H1 (cell line): ENCODE measurements at regions not wholly inside any gene's neighbourhood (a gene's known extent, or its start where the extent isn't known, plus 50 kb on each side); places are given as distances from the start of the nearest gene placed in this dataset.

Experiments used
- CTCF ChIA-PET: fragments of 300-600 bp; sonication (Branson Sonifier 250); formaldehyde crosslinking; loops from one replicate; lab custom pipeline; 2021; ENCODE audit not compliant: partially characterized antibody; lab: Charles Lee
- POLR2A ChIA-PET: fragments of 300-600 bp; sonication (Branson Sonifier 250); formaldehyde crosslinking; loops from one replicate; lab custom pipeline; 2021; ENCODE audit warnings: inconsistent platforms; ENCODE audit not compliant: partially characterized antibody; lab: Charles Lee
- DNase-seq, 2 experiments: peaks; one replicate each; pipeline versions ENCODE4 v3.0.0 to v3.0.0-alpha.2; 2010 to 2022; ENCODE audit warnings: low spot score in 2 of 2, low read depth in 1 of 2, mixed read lengths in 1 of 2
- FAIRE-seq: peaks from 2 replicates; lab custom pipeline; 2011; peaks lifted over from hg19 to GRCh38; lab: Jason Lieb, UNC
- H2AFZ ChIP-seq: 2 replicates; pipeline ENCODE4 v1.8.1; 2012; ENCODE audit warnings: low read length, inconsistent platforms
- H2AK5ac ChIP-seq: 2 replicates; pipeline ENCODE4 v1.6.1; 2013; ENCODE audit warnings: low read depth, low read length
- H2BK120ac ChIP-seq: replicated peaks from 2 replicates; pipeline ENCODE3; 2013; ENCODE audit warnings: low read depth, low read length, inconsistent platforms
- H2BK12ac ChIP-seq: 2 replicates; pipeline ENCODE4 v1.6.1; 2013; ENCODE audit warnings: low read depth, low read length
- H2BK15ac ChIP-seq: 2 replicates; pipeline ENCODE4 v1.6.1; 2013; ENCODE audit warnings: low read length
- H2BK20ac ChIP-seq: 2 replicates; pipeline ENCODE4 v1.6.1; 2013; ENCODE audit warnings: low read length
- H2BK5ac ChIP-seq: 2 replicates; pipeline ENCODE4 v1.6.1; 2013; ENCODE audit warnings: low read depth, low read length
- H3K14ac ChIP-seq: 2 replicates; pipeline ENCODE4 v1.6.1; 2013; ENCODE audit warnings: inconsistent platforms; ENCODE audit not compliant: insufficient read length
- H3K18ac ChIP-seq: 2 replicates; pipeline ENCODE4 v1.6.1; 2013; ENCODE audit warnings: low read length; ENCODE audit errors: extremely low read depth
- H3K23ac ChIP-seq: 2 replicates; pipeline ENCODE4 v1.6.1; 2013; ENCODE audit warnings: inconsistent platforms; ENCODE audit not compliant: insufficient read length
- H3K23me2 ChIP-seq: 2 replicates; pipeline ENCODE4 v1.6.1; 2013; ENCODE audit warnings: low read depth, low read length
- H3K27ac ChIP-seq: 2 replicates; pipeline ENCODE4 v1.6.1; 2011; ENCODE audit warnings: low read depth, low read length, inconsistent platforms
- H3K27me3 ChIP-seq, 4 experiments: replicated peaks in 1 of 4; 1 replicate in 1 of 4; 2 replicates in 3 of 4; pipeline versions ENCODE4 v1.6.1 to v1.8.1; 2011 to 2013; ENCODE audit warnings: low read length in 3 of 4, mild to moderate bottlenecking in 3 of 4, inconsistent platforms in 2 of 4, mixed read lengths in 2 of 4, moderate library complexity in 1 of 4; ENCODE audit not compliant: control insufficient read depth in 3 of 4, insufficient read depth in 3 of 4; ENCODE audit errors: extremely low read depth in 1 of 4
- H3K36me3 ChIP-seq, 4 experiments: 2 replicates each; pipeline versions ENCODE4 v1.6.1 to v1.8.1; 2011 to 2013; ENCODE audit warnings: mild to moderate bottlenecking in 4 of 4, low read length in 3 of 4, moderate library complexity in 2 of 4, control low read depth in 1 of 4, inconsistent platforms in 1 of 4; ENCODE audit not compliant: insufficient read depth in 4 of 4, control insufficient read depth in 2 of 4
- H3K4ac ChIP-seq: replicated peaks from 2 replicates; pipeline ENCODE3; 2013; ENCODE audit warnings: low read length, low read depth, mixed read lengths, inconsistent platforms; ENCODE audit not compliant: insufficient read length
- H3K4me1 ChIP-seq, 4 experiments: replicated peaks in 1 of 4; 1 replicate in 1 of 4; 2 replicates in 3 of 4; pipeline versions ENCODE4 v1.6.1 to v1.8.1; 2011 to 2013; ENCODE audit warnings: low read length in 3 of 4, inconsistent platforms in 2 of 4, mixed read lengths in 1 of 4; ENCODE audit not compliant: insufficient read depth in 4 of 4, control insufficient read depth in 3 of 4
- H3K4me2 ChIP-seq, 2 experiments: 2 replicates each; pipeline versions ENCODE4 v1.6.1 to v1.8.1; 2011 to 2013; ENCODE audit warnings: low read depth in 2 of 2, low read length in 2 of 2, control low read depth in 1 of 2, inconsistent platforms in 1 of 2, mild to moderate bottlenecking in 1 of 2; ENCODE audit not compliant: insufficient read depth in 1 of 2
- H3K4me3 ChIP-seq, 4 experiments: fragments of 200-600, 300-600 bp in 1 of 4; sonication (generic), shearing (Covaris generic), sonication (Bioruptor Twin) in 1 of 4; 2 replicates each; pipeline versions ENCODE4 v1.5.1 to v1.8.1; 2011 to 2016; ENCODE audit warnings: low read length in 4 of 4, low read depth in 3 of 4, control low read depth in 2 of 4, inconsistent platforms in 2 of 4, mild to moderate bottlenecking in 2 of 4, mixed read lengths in 1 of 4, moderate library complexity in 1 of 4; ENCODE audit not compliant: insufficient read depth in 2 of 4; ENCODE audit errors: extremely low read depth in 1 of 4
- H3K56ac ChIP-seq: replicated peaks from 2 replicates; pipeline ENCODE3; 2013; ENCODE audit warnings: low read depth, mild to moderate bottlenecking, mixed read lengths, low read length, inconsistent platforms; ENCODE audit not compliant: insufficient read length
- H3K79me1 ChIP-seq: 2 replicates; pipeline ENCODE4 v1.6.1; 2013; ENCODE audit warnings: low read depth, low read length, control low read depth
- H3K79me2 ChIP-seq, 2 experiments: 2 replicates each; pipeline versions ENCODE4 v1.6.1 to v1.8.1; 2012 to 2013; ENCODE audit warnings: low read length in 2 of 2, mild to moderate bottlenecking in 2 of 2, inconsistent platforms in 1 of 2; ENCODE audit not compliant: insufficient read depth in 2 of 2, control insufficient read depth in 1 of 2
- H3K9ac ChIP-seq, 4 experiments: replicated peaks in 1 of 4; 1 replicate in 1 of 4; 2 replicates in 3 of 4; pipeline versions ENCODE4 v1.6.1 to v1.8.1; 2011 to 2013; ENCODE audit warnings: low read depth in 3 of 4, low read length in 3 of 4, control low read depth in 2 of 4, mild to moderate bottlenecking in 2 of 4, moderate library complexity in 2 of 4, inconsistent platforms in 1 of 4; ENCODE audit errors: extremely low read depth in 1 of 4
- H3K9me3 ChIP-seq, 2 experiments: 2 replicates each; pipeline versions ENCODE4 v1.6.1 to v1.8.1; 2012 to 2013; ENCODE audit warnings: mild to moderate bottlenecking in 2 of 2, moderate library complexity in 2 of 2, control low read depth in 1 of 2, inconsistent platforms in 1 of 2, low read depth in 1 of 2, low read length in 1 of 2, mixed read lengths in 1 of 2; ENCODE audit not compliant: insufficient read depth in 2 of 2
- H4K20me1 ChIP-seq, 2 experiments: replicated peaks in 1 of 2; 2 replicates each; pipeline versions ENCODE3 to v1.8.1; 2011 to 2013; ENCODE audit warnings: inconsistent platforms in 2 of 2, low read length in 2 of 2, mild to moderate bottlenecking in 1 of 2; ENCODE audit not compliant: insufficient read depth in 2 of 2, control insufficient read depth in 1 of 2
- H4K5ac ChIP-seq: 2 replicates; pipeline ENCODE4 v1.6.1; 2013; ENCODE audit warnings: low read length, low read depth, mixed read lengths, inconsistent platforms; ENCODE audit not compliant: insufficient read length
- H4K8ac ChIP-seq: 2 replicates; pipeline ENCODE4 v1.8.0; 2013; ENCODE audit warnings: mild to moderate bottlenecking, moderate library complexity, low read length, inconsistent platforms; ENCODE audit not compliant: insufficient read depth; ENCODE audit errors: extremely low read depth
- H4K91ac ChIP-seq: replicated peaks from 2 replicates; pipeline ENCODE3; 2013; ENCODE audit warnings: low read length, mixed read lengths, inconsistent platforms; ENCODE audit not compliant: insufficient read length
- BCL11A ChIP-seq, 2 experiments: IDR thresholded peaks; one replicate each; pipeline ENCODE4 v1.6.1; 2011; ENCODE audit warnings: low read depth in 2 of 2, low read length in 2 of 2, mild to moderate bottlenecking in 2 of 2
- CHD2 ChIP-seq: IDR thresholded peaks from 2 replicates; pipeline ENCODE4 v1.6.1; 2012; ENCODE audit warnings: low read length, improper control_type of control experiment
- CTBP2 ChIP-seq: IDR thresholded peaks from 2 replicates; pipeline ENCODE4 v1.7.0; 2011; ENCODE audit warnings: borderline replicate concordance, mild to moderate bottlenecking, moderate library complexity, mixed read lengths, low read length; ENCODE audit not compliant: insufficient read depth, insufficient read length
- POLR2A ChIP-seq, 2 experiments: IDR thresholded peaks; 1 replicate in 1 of 2; 2 replicates in 1 of 2; pipeline ENCODE4 v1.6.1; 2011; ENCODE audit warnings: low read depth in 2 of 2, low read length in 2 of 2, mild to moderate bottlenecking in 2 of 2; ENCODE audit errors: control extremely low read depth in 1 of 2
- RXRA ChIP-seq: IDR thresholded peaks from 2 replicates; pipeline ENCODE4 v1.6.1; 2011; ENCODE audit warnings: low read depth, mild to moderate bottlenecking, low read length, moderate library complexity; ENCODE audit not compliant: insufficient read depth
- TAF7 ChIP-seq: optimal IDR thresholded peaks from 2 replicates; pipeline ENCODE3; 2011; ENCODE audit warnings: low read depth, mild to moderate bottlenecking, inconsistent platforms, low read length, moderate library complexity, borderline replicate concordance
- WGBS, 2 experiments: shearing (Covaris generic) in 1 of 2; methylation state at CpG; one replicate each; pipeline versions ENCODE4 v1.1.6 to v1.1.7; 2013 to 2015; ENCODE audit warnings: low lambda C conversion rate in 2 of 2, mixed read lengths in 2 of 2, inconsistent platforms in 1 of 2, low coverage in 1 of 2, missing lambda C conversion rate in 1 of 2; ENCODE audit not compliant: insufficient replicate concordance in 2 of 2, insufficient coverage in 1 of 2, insufficient read length in 1 of 2; ENCODE audit errors: extremely low coverage in 1 of 2, missing lambda C conversion rate in 1 of 2; 5-methylcytosine and 5-hydroxymethylcytosine counted together

- Histone ChIP-seq H3K56ac (no peak overlapping the region), H3K4ac (no peak overlapping the region), H4K8ac (no peak overlapping the region), H2AK5ac (no peak overlapping the region), H3K9ac (no peak overlapping the region), H4K20me1 (no peaks in the 10 kb centered on the region), H3K27me3 (no peaks in the 10 kb centered on the region), H3K36me3 (no peaks in the 10 kb centered on the region), H2BK12ac (no peak overlapping the region), H3K79me1 (no peaks in the 10 kb centered on the region), H3K27ac (no peak overlapping the region), H3K23me2 (no peaks in the 10 kb centered on the region), H2BK5ac (no peak overlapping the region), H4K5ac (no peak overlapping the region), H3K4me3 (no peak overlapping the region), H3K18ac (no peak overlapping the region), H3K79me2 (no peaks in the 10 kb centered on the region), H2BK15ac (no peak overlapping the region), H3K23ac (no peak overlapping the region), H2BK20ac (no peak overlapping the region), H2AFZ (no peak overlapping the region), H4K91ac (no peak overlapping the region), H3K9me3 (no peaks in the 10 kb centered on the region), H3K4me1 (no peaks in the 10 kb centered on the region), H2BK120ac (no peak overlapping the region), H3K4me2 (no peak overlapping the region), H3K14ac (no peak overlapping the region)
- POLR2A ChIA-PET = no interaction called here
- FAIRE-seq (no peak), DNase-seq (no peak)
- TF ChIP-seq POLR2A (IDR thresholded peaks at IDR 0.05; ENCODE audit: control extremely low read depth in 1 of 2, low read depth in 2 of 2, low read length in 2 of 2) (no peak), RXRA (no peak), CHD2 (no peak), CTBP2 (no peak), BCL11A (IDR thresholded peaks at IDR 0.05; ENCODE audit: low read depth in 2 of 2, low read length in 2 of 2) (no peak), TAF7 (no peak)
- CTCF ChIA-PET = interaction anchor here (1.1 kb wide), 1 partner anchor 52 kb away, joined by 6 read pairs; no protein-coding TSS in a partner anchor
- 91% methylated on average over 7 of the region's 7 CpGs; no CpG with 5 or more reads in 1 of the 2 experiments for WGBS, 2 experiments
Observed at GRCh38 chr18:70382017-70382416, 93.2 kb downstream of the SOCS6 start.
